Liver (tissue), 8 donors: ENCODE measurements at regions not wholly inside any gene's neighbourhood (a gene's known extent, or its start where the extent isn't known, plus 50 kb on each side); places are given as distances from the start of the nearest gene placed in this dataset.

Source experiments
- DNase-seq: peaks from one replicate; pipeline ENCODE4 v3.0.0-alpha.2; 2017; ENCODE audit warnings: low spot score
- H3K27ac ChIP-seq, 2 donors: one replicate each; pipeline ENCODE4 v1.7.0; 2013; ENCODE audit warnings: inconsistent platforms in 2 of 2, low read length in 2 of 2, control low read depth in 1 of 2, low read depth in 1 of 2, mild to moderate bottlenecking in 1 of 2
- H3K27me3 ChIP-seq, 4 donors: one replicate each; pipeline versions ENCODE4 v1.6.1 to v1.7.0; 2013; ENCODE audit warnings: low read length in 3 of 4, inconsistent platforms in 1 of 4, mild to moderate bottlenecking in 1 of 4, moderate library complexity in 1 of 4; ENCODE audit not compliant: control insufficient read depth in 4 of 4, insufficient read depth in 4 of 4
- H3K36me3 ChIP-seq, 4 donors: one replicate each; pipeline versions ENCODE4 v1.6.1 to v1.7.0; 2013; ENCODE audit warnings: low read length in 3 of 4, mild to moderate bottlenecking in 3 of 4, low read depth in 1 of 4, moderate library complexity in 1 of 4; ENCODE audit not compliant: control insufficient read depth in 4 of 4, insufficient read depth in 3 of 4
- H3K4me1 ChIP-seq, 4 donors: one replicate each; pipeline versions ENCODE4 v1.6.1 to v1.7.0; 2013; ENCODE audit warnings: low read length in 3 of 4, mild to moderate bottlenecking in 3 of 4, moderate library complexity in 1 of 4; ENCODE audit not compliant: control insufficient read depth in 4 of 4, insufficient read depth in 4 of 4
- H3K4me3 ChIP-seq, 3 donors: one replicate each; pipeline versions ENCODE4 v1.6.1 to v1.7.0; 2013; ENCODE audit warnings: low read length in 3 of 3, control low read depth in 1 of 3, low read depth in 1 of 3, mild to moderate bottlenecking in 1 of 3
- H3K9ac ChIP-seq, 2 donors: one replicate each; pipeline ENCODE4 v1.7.0; 2013; ENCODE audit warnings: low read length in 2 of 2, mild to moderate bottlenecking in 2 of 2, moderate library complexity in 2 of 2, control low read depth in 1 of 2, low read depth in 1 of 2
- H3K9me3 ChIP-seq, 4 donors: one replicate each; pipeline versions ENCODE4 v1.6.1 to v1.7.0; 2013; ENCODE audit warnings: low read length in 3 of 4; ENCODE audit not compliant: control insufficient read depth in 4 of 4
- EGR1 ChIP-seq, 2 donors: IDR thresholded peaks; 2 replicates each; pipeline ENCODE4 v1.6.1; 2016 to 2018; ENCODE audit warnings: antibody characterized with exemption in 2 of 2, low read depth in 2 of 2
- FOXA2 ChIP-seq: IDR thresholded peaks from 2 replicates; pipeline ENCODE4 v1.6.1; 2016; ENCODE audit warnings: antibody characterized with exemption
- GABPA ChIP-seq, 2 donors: IDR thresholded peaks in 1 of 2; conservative IDR thresholded peaks in 1 of 2; 2 replicates each; pipeline ENCODE4 v1.6.1; 2016; ENCODE audit warnings: antibody characterized with exemption in 2 of 2, mild to moderate bottlenecking in 1 of 2, moderate library complexity in 1 of 2
- HNF4A ChIP-seq, 2 donors: conservative IDR thresholded peaks; 2 replicates each; pipeline ENCODE4 v1.6.1; 2016; ENCODE audit warnings: antibody characterized with exemption in 2 of 2, mild to moderate bottlenecking in 2 of 2
- HNF4G ChIP-seq: IDR thresholded peaks from 2 replicates; pipeline ENCODE4 v1.6.1; 2016; ENCODE audit warnings: antibody characterized with exemption
- JUND ChIP-seq, 2 donors: IDR thresholded peaks; 2 replicates each; pipeline ENCODE4 v1.6.1; 2016; ENCODE audit warnings: antibody characterized with exemption in 2 of 2
- NR2F2 ChIP-seq: IDR thresholded peaks from 2 replicates; pipeline ENCODE4 v1.6.1; 2016; ENCODE audit warnings: antibody characterized with exemption
- RAD21 ChIP-seq, 2 donors: IDR thresholded peaks; 2 replicates each; pipeline ENCODE4 v1.6.1; 2016; ENCODE audit warnings: antibody characterized with exemption in 2 of 2, mild to moderate bottlenecking in 2 of 2
- RXRA ChIP-seq, 2 donors: IDR thresholded peaks; 2 replicates each; pipeline ENCODE4 v1.6.1; 2017 to 2018; ENCODE audit warnings: antibody characterized with exemption in 2 of 2, mild to moderate bottlenecking in 1 of 2
- SP1 ChIP-seq: IDR thresholded peaks from 2 replicates; pipeline ENCODE4 v1.6.1; 2018; ENCODE audit warnings: antibody characterized with exemption, mild to moderate bottlenecking
- TAF1 ChIP-seq: conservative IDR thresholded peaks from 2 replicates; pipeline ENCODE4 v1.6.1; 2016; ENCODE audit warnings: antibody characterized with exemption, mild to moderate bottlenecking
- WGBS: extraction: QIAGEN DNeasy Blood & Tissue Kit; methylation state at CpG from one replicate; pipeline ENCODE4 v1.1.7; 2013; 5-methylcytosine and 5-hydroxymethylcytosine counted together
- TF ChIP-seq, protein P1 (sequence below): IDR thresholded peaks from 2 replicates; pipeline ENCODE4 v1.6.1; 2016; ENCODE audit warnings: antibody characterized with exemption
- TF ChIP-seq, protein P2 (sequence below): IDR thresholded peaks from 2 replicates; pipeline ENCODE4 v1.6.1; 2016; ENCODE audit warnings: antibody characterized with exemption
- TF ChIP-seq, protein P3 (sequence below): IDR thresholded peaks from 2 replicates; pipeline ENCODE4 v1.6.1; 2016; ENCODE audit warnings: antibody characterized with exemption
- TF ChIP-seq, protein P4 (sequence below): fragments of 150-350 bp; IDR thresholded peaks from 2 replicates; pipeline ENCODE4 v1.5.1; 2017; ENCODE audit warnings: improper control_type of control experiment, low read depth, low read length; ENCODE audit not compliant: missing input control
- TF ChIP-seq, protein P5 (sequence below): IDR thresholded peaks from 2 replicates; pipeline ENCODE4 v1.6.1; 2016; ENCODE audit warnings: antibody characterized with exemption, mild to moderate bottlenecking
- donor health status: healthy.
- donor health status: healthy.
- donor health status: healthy.
- donor health status: healthy.
- donor health status: healthy.

DNA sequence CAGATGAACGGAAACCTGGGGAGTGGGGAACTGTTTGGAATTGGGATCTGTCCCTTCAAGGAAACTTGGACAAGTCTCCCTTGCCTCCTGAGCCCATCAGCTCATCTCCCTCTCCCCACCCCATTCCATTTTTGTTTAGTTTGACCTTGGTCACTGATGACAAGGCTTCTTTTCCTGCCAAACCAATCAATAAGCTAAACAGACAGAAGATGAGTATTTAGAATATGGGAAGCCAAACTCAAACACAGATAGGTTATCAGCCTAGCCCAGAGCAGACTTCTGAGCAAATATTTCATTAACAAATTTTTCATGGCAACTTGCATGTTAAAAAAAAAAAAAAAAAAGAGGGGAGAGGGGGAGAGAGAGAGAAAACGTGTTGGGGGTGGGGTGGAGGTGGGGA, 337.2 kb upstream of the PROX1 start:
- no peak overlapping the region for H3K4me3 ChIP-seq
- no peak overlapping the region for H3K9ac ChIP-seq
- H3K27ac ChIP-seq, result no peak overlapping the region
- WGBS, result 70% methylated on average over 2 of the region's 2 CpGs
- no peaks in the 10 kb centered on the region for H3K4me1 ChIP-seq
- no peaks in the 10 kb centered on the region for H3K36me3 ChIP-seq
- H3K9me3 ChIP-seq, result no peaks in the 10 kb centered on the region
- H3K27me3 ChIP-seq, result no peaks in the 10 kb centered on the region
- TF ChIP-seq, protein P1, sequence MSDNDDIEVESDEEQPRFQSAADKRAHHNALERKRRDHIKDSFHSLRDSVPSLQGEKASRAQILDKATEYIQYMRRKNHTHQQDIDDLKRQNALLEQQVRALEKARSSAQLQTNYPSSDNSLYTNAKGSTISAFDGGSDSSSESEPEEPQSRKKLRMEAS, result no peak
- no peak for TF ChIP-seq SP1
- TF ChIP-seq, protein P2, sequence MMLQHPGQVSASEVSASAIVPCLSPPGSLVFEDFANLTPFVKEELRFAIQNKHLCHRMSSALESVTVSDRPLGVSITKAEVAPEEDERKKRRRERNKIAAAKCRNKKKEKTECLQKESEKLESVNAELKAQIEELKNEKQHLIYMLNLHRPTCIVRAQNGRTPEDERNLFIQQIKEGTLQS, result no peak
- no peak for TF ChIP-seq FOXA2
- no peak for DNase-seq

DNA sequence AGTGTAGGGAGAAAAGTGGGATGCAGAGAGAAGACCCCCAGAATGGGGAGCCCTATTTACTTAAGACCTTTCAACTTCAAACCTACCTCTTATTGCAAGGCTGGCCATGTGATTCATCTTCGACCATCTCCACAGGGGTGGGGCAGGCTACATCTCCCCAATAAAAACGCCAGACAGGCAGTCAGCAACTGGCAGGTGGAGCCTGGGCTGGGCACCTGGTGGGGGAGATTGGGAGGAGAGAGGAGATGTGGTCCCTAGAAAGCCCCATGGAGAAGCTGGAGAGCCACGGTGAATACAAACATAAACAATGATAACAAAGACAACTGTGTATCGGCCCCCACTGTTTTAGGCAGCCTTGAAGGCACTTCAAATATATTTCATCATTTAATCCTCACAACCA, 336.7 kb upstream of the PROX1 start:
- 73% methylated on average over 4 of the region's 4 CpGs for WGBS
- TF ChIP-seq FOXA2 (no peak), SP1 (no peak), RXRA (IDR thresholded peaks at IDR 0.05) (no peak), TAF1 (no peak), RAD21 (IDR thresholded peaks at IDR 0.05) (no peak), EGR1 (IDR thresholded peaks at IDR 0.05; ENCODE audit: low read depth in 2 of 2) (no peak), JUND (IDR thresholded peaks at IDR 0.05) (no peak), GABPA (IDR thresholded peaks at IDR 0.05 in 1 of 2, conservative IDR thresholded peaks at IDR 0.05 in 1 of 2) (no peak), HNF4A (conservative IDR thresholded peaks at IDR 0.05) (no peak), NR2F2 (no peak), HNF4G (no peak)
- TF ChIP-seq, protein P3, sequence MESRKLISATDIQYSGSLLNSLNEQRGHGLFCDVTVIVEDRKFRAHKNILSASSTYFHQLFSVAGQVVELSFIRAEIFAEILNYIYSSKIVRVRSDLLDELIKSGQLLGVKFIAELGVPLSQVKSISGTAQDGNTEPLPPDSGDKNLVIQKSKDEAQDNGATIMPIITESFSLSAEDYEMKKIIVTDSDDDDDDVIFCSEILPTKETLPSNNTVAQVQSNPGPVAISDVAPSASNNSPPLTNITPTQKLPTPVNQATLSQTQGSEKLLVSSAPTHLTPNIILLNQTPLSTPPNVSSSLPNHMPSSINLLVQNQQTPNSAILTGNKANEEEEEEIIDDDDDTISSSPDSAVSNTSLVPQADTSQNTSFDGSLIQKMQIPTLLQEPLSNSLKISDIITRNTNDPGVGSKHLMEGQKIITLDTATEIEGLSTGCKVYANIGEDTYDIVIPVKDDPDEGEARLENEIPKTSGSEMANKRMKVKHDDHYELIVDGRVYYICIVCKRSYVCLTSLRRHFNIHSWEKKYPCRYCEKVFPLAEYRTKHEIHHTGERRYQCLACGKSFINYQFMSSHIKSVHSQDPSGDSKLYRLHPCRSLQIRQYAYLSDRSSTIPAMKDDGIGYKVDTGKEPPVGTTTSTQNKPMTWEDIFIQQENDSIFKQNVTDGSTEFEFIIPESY, result no peak
- TF ChIP-seq, protein P2, result no peak
- TF ChIP-seq, protein P4, sequence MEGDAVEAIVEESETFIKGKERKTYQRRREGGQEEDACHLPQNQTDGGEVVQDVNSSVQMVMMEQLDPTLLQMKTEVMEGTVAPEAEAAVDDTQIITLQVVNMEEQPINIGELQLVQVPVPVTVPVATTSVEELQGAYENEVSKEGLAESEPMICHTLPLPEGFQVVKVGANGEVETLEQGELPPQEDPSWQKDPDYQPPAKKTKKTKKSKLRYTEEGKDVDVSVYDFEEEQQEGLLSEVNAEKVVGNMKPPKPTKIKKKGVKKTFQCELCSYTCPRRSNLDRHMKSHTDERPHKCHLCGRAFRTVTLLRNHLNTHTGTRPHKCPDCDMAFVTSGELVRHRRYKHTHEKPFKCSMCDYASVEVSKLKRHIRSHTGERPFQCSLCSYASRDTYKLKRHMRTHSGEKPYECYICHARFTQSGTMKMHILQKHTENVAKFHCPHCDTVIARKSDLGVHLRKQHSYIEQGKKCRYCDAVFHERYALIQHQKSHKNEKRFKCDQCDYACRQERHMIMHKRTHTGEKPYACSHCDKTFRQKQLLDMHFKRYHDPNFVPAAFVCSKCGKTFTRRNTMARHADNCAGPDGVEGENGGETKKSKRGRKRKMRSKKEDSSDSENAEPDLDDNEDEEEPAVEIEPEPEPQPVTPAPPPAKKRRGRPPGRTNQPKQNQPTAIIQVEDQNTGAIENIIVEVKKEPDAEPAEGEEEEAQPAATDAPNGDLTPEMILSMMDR, result no peak
- TF ChIP-seq, protein P5, sequence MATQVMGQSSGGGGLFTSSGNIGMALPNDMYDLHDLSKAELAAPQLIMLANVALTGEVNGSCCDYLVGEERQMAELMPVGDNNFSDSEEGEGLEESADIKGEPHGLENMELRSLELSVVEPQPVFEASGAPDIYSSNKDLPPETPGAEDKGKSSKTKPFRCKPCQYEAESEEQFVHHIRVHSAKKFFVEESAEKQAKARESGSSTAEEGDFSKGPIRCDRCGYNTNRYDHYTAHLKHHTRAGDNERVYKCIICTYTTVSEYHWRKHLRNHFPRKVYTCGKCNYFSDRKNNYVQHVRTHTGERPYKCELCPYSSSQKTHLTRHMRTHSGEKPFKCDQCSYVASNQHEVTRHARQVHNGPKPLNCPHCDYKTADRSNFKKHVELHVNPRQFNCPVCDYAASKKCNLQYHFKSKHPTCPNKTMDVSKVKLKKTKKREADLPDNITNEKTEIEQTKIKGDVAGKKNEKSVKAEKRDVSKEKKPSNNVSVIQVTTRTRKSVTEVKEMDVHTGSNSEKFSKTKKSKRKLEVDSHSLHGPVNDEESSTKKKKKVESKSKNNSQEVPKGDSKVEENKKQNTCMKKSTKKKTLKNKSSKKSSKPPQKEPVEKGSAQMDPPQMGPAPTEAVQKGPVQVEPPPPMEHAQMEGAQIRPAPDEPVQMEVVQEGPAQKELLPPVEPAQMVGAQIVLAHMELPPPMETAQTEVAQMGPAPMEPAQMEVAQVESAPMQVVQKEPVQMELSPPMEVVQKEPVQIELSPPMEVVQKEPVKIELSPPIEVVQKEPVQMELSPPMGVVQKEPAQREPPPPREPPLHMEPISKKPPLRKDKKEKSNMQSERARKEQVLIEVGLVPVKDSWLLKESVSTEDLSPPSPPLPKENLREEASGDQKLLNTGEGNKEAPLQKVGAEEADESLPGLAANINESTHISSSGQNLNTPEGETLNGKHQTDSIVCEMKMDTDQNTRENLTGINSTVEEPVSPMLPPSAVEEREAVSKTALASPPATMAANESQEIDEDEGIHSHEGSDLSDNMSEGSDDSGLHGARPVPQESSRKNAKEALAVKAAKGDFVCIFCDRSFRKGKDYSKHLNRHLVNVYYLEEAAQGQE, result no peak
- TF ChIP-seq, protein P1, result no peak

More for the DNA sequence above, 336.7 kb upstream of the PROX1 start:
- no peak for DNase-seq
- no peaks in the 10 kb centered on the region for H3K36me3 ChIP-seq
- no peaks in the 10 kb centered on the region for H3K4me1 ChIP-seq
- H3K9ac ChIP-seq, result no peak overlapping the region
- H3K9me3 ChIP-seq, result no peaks in the 10 kb centered on the region
- no peaks in the 10 kb centered on the region for H3K27me3 ChIP-seq
- H3K27ac ChIP-seq, result no peak overlapping the region
- no peak overlapping the region for H3K4me3 ChIP-seq
